HG03521 (cell line): ENCODE measurements at regions not wholly inside any gene's neighbourhood (a gene's known extent, or its start where the extent isn't known, plus 50 kb on each side); places are given as distances from the start of the nearest gene placed in this dataset.

Experiments used
- ATAC-seq: cut with Tn5 transposase; IDR thresholded peaks from one replicate; pipeline ENCODE4 v1.9.1; 2021; ENCODE audit warnings: mild to moderate bottlenecking, moderate library complexity; ENCODE audit not compliant: unreplicated experiment

GRCh38 chr3:5787861-5788488 is 600.5 kb downstream of the EDEM1 start:
- ATAC-seq, result no peak

GRCh38 chr3:5788496-5788895 is 601.0 kb downstream of the EDEM1 start:
- ATAC-seq, result no peak

GRCh38 chr3:5791558-5791957 is 604.1 kb downstream of the EDEM1 start:
- ATAC-seq, result no peak

GRCh38 chr3:5796541-5796940 is 609.0 kb downstream of the EDEM1 start:
- ATAC-seq, result no peak

GRCh38 chr3:5798809-5799208 is 611.3 kb downstream of the EDEM1 start:
- ATAC-seq, result no peak

- no peak for ATAC-seq
Observed at GRCh38 chr3:5799398-5799797, 611.9 kb downstream of the EDEM1 start.

- ATAC-seq, result no peak
Observed at GRCh38 chr3:5800965-5801364, 613.5 kb downstream of the EDEM1 start.

- no peak for ATAC-seq
Observed at GRCh38 chr3:5806192-5806591, 618.7 kb downstream of the EDEM1 start.

- no peak for ATAC-seq
Observed at GRCh38 chr3:5809586-5810246, 622.2 kb downstream of the EDEM1 start.

GRCh38 chr3:5811016-5811415 is 623.5 kb downstream of the EDEM1 start:
- no peak for ATAC-seq

GRCh38 chr3:5813521-5813920 is 626.0 kb downstream of the EDEM1 start:
- ATAC-seq, result no peak

GRCh38 chr3:5822843-5823242 is 635.3 kb downstream of the EDEM1 start:
- no peak for ATAC-seq

GRCh38 chr3:5826467-5826866 is 639.0 kb downstream of the EDEM1 start:
- ATAC-seq, result no peak

GRCh38 chr3:5828251-5828650 is 640.7 kb downstream of the EDEM1 start:
- ATAC-seq, result no peak

- no peak for ATAC-seq
Observed at GRCh38 chr3:5840056-5840455, 652.5 kb downstream of the EDEM1 start.

GRCh38 chr3:5841599-5841998 is 654.1 kb downstream of the EDEM1 start:
- ATAC-seq, result no peak

- no peak for ATAC-seq
Observed at GRCh38 chr3:5846261-5846660, 658.8 kb downstream of the EDEM1 start.

- no peak for ATAC-seq
Observed at GRCh38 chr3:5861151-5861550, 673.6 kb downstream of the EDEM1 start.

GRCh38 chr3:5874931-5875341 is 687.4 kb downstream of the EDEM1 start:
- no peak for ATAC-seq

GRCh38 chr3:5888851-5889250 is 701.3 kb downstream of the EDEM1 start:
- no peak for ATAC-seq

GRCh38 chr3:5889374-5889773 is 701.9 kb downstream of the EDEM1 start:
- no peak for ATAC-seq

GRCh38 chr3:5891711-5892110 is 704.2 kb downstream of the EDEM1 start:
- no peak for ATAC-seq

- no peak for ATAC-seq
Observed at GRCh38 chr3:5898106-5898505, 710.6 kb downstream of the EDEM1 start.
